Heart right ventricle (tissue), 16 donors: ENCODE measurements at regions not wholly inside any gene's neighbourhood (a gene's known extent, or its start where the extent isn't known, plus 50 kb on each side); places are given as distances from the start of the nearest gene placed in this dataset.

Source experiments
- ATAC-seq, 8 donors: fragments of 200-7000 bp; cut with Tn5 transposase; one replicate each; pipeline ENCODE4 v1.9.1; 2020; ENCODE audit warnings: mild to moderate bottlenecking in 8 of 8, moderate library complexity in 8 of 8, moderate number of reproducible peaks in 1 of 8
- DNase-seq, 2 donors: peaks; one replicate each; pipeline ENCODE4 v3.0.0-alpha.2; 2020
- H3K27ac ChIP-seq, 10 donors: fragments of 200-600 bp; sonication (generic) in 2 of 10; one replicate each; pipeline versions ENCODE4 v1.5.0 to v1.8.0; 2020 to 2022; ENCODE audit warnings: mild to moderate bottlenecking in 3 of 10
- H3K27me3 ChIP-seq, 7 donors: fragments of 200-600 bp; one replicate each; pipeline ENCODE4 v1.8.0; 2021 to 2022; ENCODE audit warnings: mild to moderate bottlenecking in 2 of 7
- H3K36me3 ChIP-seq, 9 donors: fragments of 200-600 bp; sonication (generic) in 1 of 9; one replicate each; pipeline versions ENCODE4 v1.5.0 to v1.8.0; 2020 to 2022; ENCODE audit warnings: mild to moderate bottlenecking in 2 of 9
- H3K4me1 ChIP-seq, 9 donors: fragments of 200-600 bp; sonication (generic) in 1 of 9; one replicate each; pipeline versions ENCODE4 v1.5.0 to v1.8.0; 2020 to 2022; ENCODE audit warnings: mild to moderate bottlenecking in 4 of 9
- H3K4me3 ChIP-seq, 10 donors: fragments of 200-600 bp; sonication (generic) in 2 of 10; one replicate each; pipeline versions ENCODE4 v1.5.0 to v1.8.0; 2020 to 2022; ENCODE audit warnings: mild to moderate bottlenecking in 7 of 10, moderate library complexity in 2 of 10
- H3K9me3 ChIP-seq, 11 donors: fragments of 200-600 bp in 10 of 11; sonication (generic) in 2 of 11; one replicate each; pipeline versions ENCODE4 v1.5.0 to v1.8.0; 2013 to 2022; ENCODE audit warnings: mild to moderate bottlenecking in 2 of 11, control low read depth in 1 of 11, moderate library complexity in 1 of 11
- CTCF ChIP-seq, 9 donors: fragments of 200-600 bp; sonication (generic) in 2 of 9; IDR thresholded peaks; one replicate each; pipeline versions ENCODE4 v1.5.0 to v1.8.0; 2021 to 2022; ENCODE audit warnings: antibody characterized with exemption in 9 of 9, mild to moderate bottlenecking in 5 of 9, moderate library complexity in 1 of 9
- WGBS, 2 donors: extraction: QIAGEN DNeasy Blood & Tissue Kit; methylation state at CpG; one replicate each; pipeline ENCODE4 v1.1.7; 2013; ENCODE audit warnings: inconsistent platforms in 1 of 2; 5-methylcytosine and 5-hydroxymethylcytosine counted together
- intact Hi-C, 10 donors: fragments of 100-400 bp; cut with DNase I; formaldehyde crosslinking; loops; one replicate each; pipeline versions ENCODE4 v1.11.1 to v1.14.2; 2022
- donor health status: Arrhythmogenic right ventricular cardiomyopathy.
- donor health status: ischemic (EF 13 %, LVEDD 7.1; RV severe dilation, severe dysfunction).
- donor health status: healthy with polysubstance abuse.
- donor health status: DM: no; HTN: yes; CAD: no.
- donor health status: DM: no; HTN: no; CAD: no.
- donor health status: ischemic (EF 25% LVEDD 6.9; RV normal size, moderate dysfunction).
- donor health status: ischemic (EF 25% LVEDD 5.7; RV mildly dilated, moderate dysfunction).
- donor health status: healthy.
- donor health status: DM: yes; HTN: yes; CAD: no.
- donor health status: Ischemic cardiomyopathy.
- donor health status: ischemic (EF 35%, LVEDD 5.7; RV mildly dilated, moderate dysfunction).
- donor health status: nonischemic (EF 11% LVEDD 7.7; RV severe dilation, severe dysfunction).
- donor health status: DM: yes; HTN: yes; CAD: no.
- donor health status: PGD.
- donor health status: ischemic (EF 29% LVEDD 5.4; RV normal size, mild dysfunction).
- donor health status: nonischemic (EF 23%, LVEDD 6.1; RV moderate dilation, normal function).

- no peak for TF ChIP-seq CTCF (IDR thresholded peaks at IDR 0.05)
- WGBS, 2 donors, result 58 to 72% methylated on average over 2 of the region's 2 CpGs
- ATAC-seq (no peak), DNase-seq (no peak)
- no peaks in the 10 kb centered on the region for H3K4me1 ChIP-seq
- H3K4me3 ChIP-seq, result no peak overlapping the region
- H3K27ac ChIP-seq, result no peak overlapping the region
- no peaks in the 10 kb centered on the region for H3K36me3 ChIP-seq
- peaks cover 0 to 6% (median 0%) of the 10 kb centered on the region in 11 donors for H3K9me3 ChIP-seq
- no peaks in the 10 kb centered on the region for H3K27me3 ChIP-seq
- intact Hi-C loops, result no loop called here
Observed at GRCh38 chr5:165076686-165077085, 1571.3 kb downstream of the MAT2B start.

GRCh38 chr5:165079389-165079788 is 1574.0 kb downstream of the MAT2B start:
- Histone ChIP-seq H3K36me3 (no peaks in the 10 kb centered on the region), H3K4me1 (no peaks in the 10 kb centered on the region), H3K27me3 (no peaks in the 10 kb centered on the region), H3K27ac (no peak overlapping the region), H3K9me3 (peaks cover 0 to 4% (median 0%) of the 10 kb centered on the region in 11 donors), H3K4me3 (no peak overlapping the region)
- no peak for DNase-seq
- 76 to 82% methylated on average over 3 of the region's 3 CpGs for WGBS, 2 donors
- intact Hi-C loops, result no loop called here
- no peak for ATAC-seq
- no peak for TF ChIP-seq CTCF (IDR thresholded peaks at IDR 0.05)

GRCh38 chr5:165083394-165083793 is 1578.0 kb downstream of the MAT2B start:
- WGBS, 2 donors, result 45 to 63% methylated on average over 1 of the region's 1 CpG
- Histone ChIP-seq H3K9me3 (peaks cover 0 to 4% (median 0%) of the 10 kb centered on the region in 11 donors), H3K27ac (no peak overlapping the region), H3K27me3 (no peaks in the 10 kb centered on the region), H3K4me1 (no peaks in the 10 kb centered on the region), H3K4me3 (no peak overlapping the region), H3K36me3 (no peaks in the 10 kb centered on the region)
- intact Hi-C loops, result no loop called here
- TF ChIP-seq CTCF (IDR thresholded peaks at IDR 0.05), result no peak
- DNase-seq, result no peak
- ATAC-seq, result no peak

- intact Hi-C loops, result no loop called here
- no peak for DNase-seq
- no peak overlapping the region for H3K4me3 ChIP-seq
Observed at GRCh38 chr5:165086465-165086864, 1581.0 kb downstream of the MAT2B start.

More at GRCh38 chr5:165086465-165086864, 1581.0 kb downstream of the MAT2B start:
- H3K4me1 ChIP-seq, result no peaks in the 10 kb centered on the region
- H3K9me3 ChIP-seq, result peaks cover 0 to 4% (median 0%) of the 10 kb centered on the region in 11 donors
- no peak for TF ChIP-seq CTCF (IDR thresholded peaks at IDR 0.05)
- 59 to 66% methylated on average over 2 of the region's 2 CpGs for WGBS, 2 donors
- no peak for ATAC-seq
- no peak overlapping the region for H3K27ac ChIP-seq
- H3K36me3 ChIP-seq, result no peaks in the 10 kb centered on the region
- no peaks in the 10 kb centered on the region for H3K27me3 ChIP-seq
